HuH-7 (cell line): ENCODE measurements at regions not wholly inside any gene's neighbourhood (a gene's known extent, or its start where the extent isn't known, plus 50 kb on each side); places are given as distances from the start of the nearest gene placed in this dataset.

Experiments used
- DNase-seq: peaks from one replicate; pipeline ENCODE4 v3.0.0; 2011; ENCODE audit warnings: low spot score

- no peak for DNase-seq
Measured at GRCh38 chr22:48198489-48199459, 1436.3 kb downstream of the TBC1D22A start.

DNA sequence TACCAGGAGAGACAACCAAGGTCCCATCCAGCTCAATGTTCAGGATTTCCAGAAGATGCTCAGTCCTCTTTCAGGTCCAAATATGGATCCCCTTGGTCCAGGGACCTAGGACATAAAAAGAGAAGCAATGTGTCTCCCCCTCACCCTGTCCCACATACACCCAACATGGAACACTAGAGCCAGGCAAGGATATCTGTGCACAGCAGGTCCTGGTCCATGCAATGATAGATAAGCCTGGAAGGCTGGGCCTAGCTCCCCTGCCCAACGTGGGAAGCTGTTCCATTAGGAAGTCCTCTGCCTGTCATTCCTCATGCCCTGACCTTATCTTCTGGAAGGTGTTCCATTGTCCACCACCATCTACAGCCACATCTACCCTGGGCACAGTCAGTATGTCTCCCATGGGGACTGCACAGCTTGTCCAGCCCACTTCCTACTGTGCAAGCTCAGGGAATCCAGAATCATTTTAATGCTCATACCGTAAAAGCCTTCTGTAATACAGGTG is 1434.8 kb downstream of the TBC1D22A start:
- no peak for DNase-seq

DNA sequence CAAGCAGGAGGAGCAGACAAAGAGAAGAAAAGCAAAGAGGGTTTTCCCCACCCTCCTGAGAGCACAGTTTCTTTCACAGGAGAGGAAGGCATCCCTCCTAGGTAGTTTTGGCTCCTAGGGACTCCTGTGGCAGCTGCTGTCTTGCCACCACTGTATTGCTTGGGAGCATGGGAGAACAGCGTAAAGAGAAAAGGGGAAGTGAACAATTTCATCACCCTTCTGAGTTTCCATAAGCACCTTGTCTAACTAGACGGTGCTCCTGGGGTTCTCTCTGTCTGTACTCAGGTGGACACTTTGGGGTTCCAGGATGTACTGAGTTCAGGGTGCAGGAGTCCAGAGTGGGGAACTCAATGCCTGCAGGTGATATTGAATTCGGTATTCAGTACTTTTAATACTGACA is 1430.5 kb downstream of the TBC1D22A start:
- no peak for DNase-seq

DNA sequence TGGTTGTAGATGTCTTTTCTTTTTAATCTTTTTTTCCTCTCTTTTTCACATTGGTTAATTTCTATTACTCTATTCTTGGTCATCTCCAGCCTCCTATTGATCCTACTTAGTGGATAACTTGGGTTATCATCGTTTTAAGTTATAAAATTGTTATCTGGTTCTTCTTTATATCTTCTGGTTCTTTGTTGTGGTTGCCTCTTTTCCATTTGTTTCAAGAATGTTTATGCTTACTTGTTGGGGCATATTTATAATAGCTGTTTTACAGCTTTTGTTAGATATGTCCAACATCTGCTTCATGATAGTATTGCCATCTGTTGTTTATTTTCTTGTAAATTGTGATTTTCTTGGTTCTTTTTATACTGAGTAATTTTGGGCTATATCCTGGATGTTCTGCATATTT is 1429.6 kb downstream of the TBC1D22A start:
- DNase-seq: no peak

DNA sequence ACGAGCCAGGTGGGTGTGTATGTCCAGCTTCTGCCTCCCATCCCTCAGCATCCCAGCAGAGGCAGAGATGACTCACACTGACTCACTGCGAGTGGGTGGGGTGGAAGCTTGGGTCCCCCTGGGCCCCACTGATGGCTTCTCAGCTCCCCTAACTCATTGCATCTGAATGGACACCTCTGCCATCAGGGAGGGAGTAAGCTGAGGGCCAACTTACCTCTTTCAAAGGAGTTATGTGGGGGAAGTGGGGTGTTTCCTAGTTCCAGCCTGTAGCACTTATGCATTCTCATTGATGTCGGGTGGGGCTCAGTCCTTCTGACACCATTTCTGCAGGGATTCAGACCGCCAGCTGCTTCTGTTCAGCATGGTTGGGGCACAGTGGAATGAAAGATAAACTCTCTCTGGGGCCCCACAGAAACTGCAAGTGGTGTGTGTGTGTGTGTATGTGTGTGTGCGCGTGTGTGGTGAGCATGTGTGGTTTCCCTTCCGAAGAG is 1425.8 kb downstream of the TBC1D22A start:
- no peak for DNase-seq

DNA sequence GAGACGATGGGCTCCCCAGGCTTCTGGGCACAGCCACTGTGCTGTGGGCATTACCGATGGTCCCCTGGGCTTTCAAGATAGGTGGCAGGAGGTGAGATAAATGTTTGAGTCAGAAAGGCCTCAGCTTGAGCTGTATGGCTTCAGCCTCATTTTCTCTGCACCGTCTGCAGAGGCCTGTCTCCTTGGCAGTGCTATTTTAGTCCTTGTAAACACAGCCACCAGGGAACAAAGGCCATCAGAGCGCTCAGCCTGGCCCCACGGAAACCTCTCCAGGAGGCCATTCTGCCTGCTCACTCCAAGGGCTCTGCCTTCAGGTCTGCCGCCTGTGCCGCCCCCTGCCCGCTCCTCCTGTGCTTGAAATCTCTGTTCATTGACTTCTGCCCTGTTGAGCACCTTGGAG is 1424.9 kb downstream of the TBC1D22A start:
- DNase-seq: no peak

- DNase-seq: no peak
Measured at GRCh38 chr22:48186146-48186790, 1423.8 kb downstream of the TBC1D22A start.

DNA sequence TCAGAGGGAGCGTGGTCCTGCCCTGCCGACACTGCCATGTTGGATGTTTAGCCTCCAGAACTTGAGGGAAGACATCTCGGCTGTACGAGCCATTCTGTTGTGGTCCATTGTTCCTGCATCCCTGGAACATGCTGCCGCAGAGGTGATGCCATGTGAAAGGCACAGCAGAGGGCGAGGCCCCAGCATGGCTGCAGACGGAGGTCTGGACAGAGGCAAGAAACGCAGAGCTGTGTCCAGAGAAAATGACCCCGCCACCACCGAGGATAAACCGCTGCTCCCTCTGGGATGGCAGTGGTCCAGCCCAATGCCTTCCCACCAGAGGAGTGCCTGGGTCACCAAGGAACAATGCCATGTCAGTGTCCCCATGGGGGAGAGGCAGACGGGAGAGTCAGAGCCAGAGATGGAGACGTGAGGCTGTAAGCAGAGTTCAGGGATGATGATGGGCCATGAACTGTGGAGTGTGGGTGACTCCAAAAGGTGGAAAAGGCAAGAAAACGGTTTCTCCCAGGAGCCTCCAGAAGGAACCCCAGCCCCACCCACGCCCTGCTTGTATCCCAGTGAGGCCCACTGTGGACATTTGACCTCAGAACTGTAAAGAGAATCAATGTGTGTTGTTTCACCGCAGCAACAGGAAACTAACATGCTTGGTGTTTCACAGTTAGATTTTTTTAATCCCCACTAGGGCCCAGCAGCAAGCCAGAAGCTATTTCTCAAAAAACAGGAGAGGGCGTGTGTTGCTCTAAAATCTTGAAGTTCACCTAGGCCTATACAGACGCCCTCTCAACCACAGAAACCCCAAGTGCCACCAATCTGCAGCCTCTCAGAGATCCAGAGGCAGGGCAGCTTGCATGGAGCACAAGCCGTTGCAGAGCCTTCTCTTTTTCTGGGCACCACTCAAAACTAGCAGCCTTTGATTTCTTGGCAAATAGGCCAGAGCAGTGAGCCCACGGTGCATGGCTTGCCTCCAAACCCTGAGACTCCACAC is 1422.9 kb downstream of the TBC1D22A start:
- DNase-seq: no peak

DNA sequence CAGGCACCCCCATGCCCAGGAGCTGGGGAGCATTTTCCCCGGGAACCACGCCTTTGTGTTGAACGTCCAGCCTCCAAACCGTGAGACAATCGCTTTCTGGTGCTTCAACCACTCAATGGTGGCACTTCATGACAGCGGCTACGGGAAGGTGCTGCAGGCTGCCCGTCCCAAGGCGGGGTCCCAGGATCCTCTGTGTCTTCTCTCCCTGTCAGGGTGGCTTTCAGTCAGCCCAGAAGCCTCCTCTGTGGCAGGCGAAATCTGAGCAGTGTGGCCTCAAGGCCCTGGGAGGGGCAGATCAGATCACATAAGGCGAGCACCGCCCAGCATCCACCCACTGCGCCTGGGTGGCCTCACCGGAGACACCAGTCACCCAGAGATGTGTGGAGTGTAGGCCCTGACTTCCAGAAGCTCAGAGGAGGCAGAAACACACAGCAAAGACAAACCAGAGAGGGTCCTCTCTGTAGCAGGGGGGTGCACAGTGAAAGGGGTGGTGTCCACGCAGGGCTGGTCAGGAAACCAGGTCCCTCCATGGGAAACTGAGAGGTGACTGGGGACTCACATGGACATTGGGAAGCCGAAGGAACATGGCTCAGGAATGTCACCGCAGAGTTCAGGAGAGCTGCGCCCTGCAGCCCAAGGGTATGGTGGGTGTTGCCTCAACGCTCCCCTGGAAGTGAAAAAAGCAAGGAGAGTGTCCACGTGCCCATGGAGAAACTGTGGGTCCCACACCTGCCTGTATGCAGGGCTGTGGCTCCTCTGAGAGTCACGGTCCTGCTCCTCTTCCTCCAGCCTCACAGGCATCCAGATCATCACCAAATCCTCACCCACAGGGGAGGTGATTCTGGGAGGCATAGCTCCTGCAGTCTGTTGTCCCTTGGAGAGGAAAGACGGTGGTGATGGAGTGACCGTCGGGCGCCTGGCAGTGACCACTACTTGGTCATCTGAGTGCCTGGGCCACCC is 1420.7 kb downstream of the TBC1D22A start:
- DNase-seq: no peak

GRCh38 chr22:48182031-48182430 is 1419.6 kb downstream of the TBC1D22A start:
- no peak for DNase-seq

- no peak for DNase-seq
Measured at GRCh38 chr22:48181263-48181955, 1419.0 kb downstream of the TBC1D22A start.

DNA sequence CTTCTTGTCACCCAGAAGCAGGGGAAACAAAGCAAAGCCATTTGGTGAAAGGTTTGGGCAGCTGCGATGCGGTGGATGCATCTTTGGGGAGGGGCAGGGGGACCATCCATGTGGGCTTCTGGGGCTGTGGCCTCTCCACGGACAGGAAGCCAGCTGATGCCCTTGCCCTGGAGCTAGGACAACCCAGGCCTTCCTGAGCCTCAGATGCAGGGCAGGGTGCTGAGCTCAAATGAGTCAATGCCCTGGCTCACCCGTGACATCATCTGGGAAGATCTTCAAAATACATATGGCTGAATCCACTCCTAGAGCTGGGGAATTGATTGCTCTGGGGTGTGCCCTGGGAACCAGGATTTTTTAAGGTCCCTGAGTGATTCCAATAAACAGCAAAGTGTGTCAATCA is 1418.2 kb downstream of the TBC1D22A start:
- DNase-seq: no peak

DNA sequence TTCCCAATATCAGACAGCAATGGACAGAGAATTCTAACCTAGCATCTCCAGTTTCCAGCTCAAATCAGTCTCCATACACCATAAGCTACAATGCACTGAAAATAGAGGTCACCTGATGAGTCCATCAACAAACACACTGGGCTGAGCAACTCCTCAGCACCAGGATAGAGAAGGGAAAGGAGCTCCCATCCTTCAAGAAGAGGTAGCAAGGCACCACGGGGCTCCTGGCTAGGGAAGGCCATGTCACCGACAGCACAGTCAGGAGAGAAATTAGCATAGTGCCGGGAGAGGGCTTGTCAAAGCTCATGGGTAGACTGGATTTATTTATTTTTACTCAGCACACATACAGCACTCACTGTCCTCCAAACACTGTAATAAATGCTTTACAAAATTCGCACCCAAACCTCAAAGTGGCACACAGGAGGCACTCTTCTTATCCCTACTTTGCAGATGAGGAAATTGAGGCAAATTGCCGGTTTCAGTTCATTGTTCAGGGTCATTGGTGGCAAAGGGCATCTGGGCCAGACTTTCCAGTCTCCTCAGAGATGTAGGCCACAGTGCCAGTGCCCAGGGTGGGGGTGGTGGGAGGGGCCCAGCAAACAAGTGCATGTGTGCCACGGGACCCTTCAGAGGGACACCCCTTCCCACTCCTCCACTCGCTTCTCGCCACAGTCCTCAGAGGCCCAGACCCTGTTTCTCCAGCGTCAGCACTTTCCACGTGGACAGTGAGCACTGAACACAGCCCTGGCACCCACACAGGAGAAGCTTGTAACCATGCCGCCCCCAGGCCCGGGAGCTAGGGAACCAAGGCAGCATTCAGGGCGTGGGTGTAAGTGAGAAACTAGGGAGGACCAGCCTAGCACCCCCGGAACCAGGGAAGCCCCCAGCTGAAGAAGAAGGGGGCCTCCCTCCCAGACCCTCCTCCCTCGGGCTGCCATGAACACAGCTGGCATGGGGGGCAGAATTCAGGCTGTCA is 1417.4 kb downstream of the TBC1D22A start:
- DNase-seq: no peak

DNA sequence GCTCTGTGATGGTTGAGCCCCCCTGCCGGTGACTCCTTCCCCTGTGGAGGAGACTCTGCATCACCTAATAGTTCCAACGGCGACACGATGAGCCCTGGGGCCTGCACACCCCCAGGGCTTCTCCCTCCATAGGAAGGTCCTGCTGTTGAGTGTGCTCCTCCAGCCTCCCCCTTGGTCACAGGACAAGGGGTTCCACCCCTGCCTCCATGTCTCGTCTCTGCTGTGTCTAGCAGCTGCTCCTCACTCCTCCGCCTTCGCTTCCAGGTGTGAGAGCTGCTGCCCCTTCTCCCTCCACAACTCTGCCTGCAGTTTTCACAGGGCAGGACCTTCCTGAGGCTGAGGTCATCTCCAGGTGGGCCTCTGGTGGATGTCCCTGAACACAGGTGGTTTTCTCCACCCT is 1416.1 kb downstream of the TBC1D22A start:
- DNase-seq: no peak

GRCh38 chr22:48177631-48178030 is 1415.2 kb downstream of the TBC1D22A start:
- no peak for DNase-seq

- no peak for DNase-seq
Measured at GRCh38 chr22:48175721-48176120, 1413.3 kb downstream of the TBC1D22A start.

DNA sequence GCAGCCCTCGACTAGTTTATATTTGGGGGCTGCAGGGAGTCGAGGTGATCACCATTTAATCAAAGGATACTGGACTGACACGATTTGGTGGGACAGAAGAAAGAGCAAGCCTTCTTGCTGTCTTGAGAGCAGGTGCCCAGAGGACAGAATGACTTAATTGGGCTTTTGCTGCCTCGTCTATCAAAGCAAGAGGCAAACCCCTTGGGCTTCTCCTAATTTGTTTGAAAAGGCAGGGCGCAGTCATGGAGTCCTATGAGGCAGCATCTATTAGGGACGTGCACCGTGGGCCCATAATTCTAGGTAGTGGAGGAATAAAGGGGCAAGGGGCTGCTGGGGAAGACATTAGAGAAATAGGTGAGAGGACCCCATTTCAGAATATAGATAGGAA is 1411.3 kb downstream of the TBC1D22A start:
- no peak for DNase-seq

DNA sequence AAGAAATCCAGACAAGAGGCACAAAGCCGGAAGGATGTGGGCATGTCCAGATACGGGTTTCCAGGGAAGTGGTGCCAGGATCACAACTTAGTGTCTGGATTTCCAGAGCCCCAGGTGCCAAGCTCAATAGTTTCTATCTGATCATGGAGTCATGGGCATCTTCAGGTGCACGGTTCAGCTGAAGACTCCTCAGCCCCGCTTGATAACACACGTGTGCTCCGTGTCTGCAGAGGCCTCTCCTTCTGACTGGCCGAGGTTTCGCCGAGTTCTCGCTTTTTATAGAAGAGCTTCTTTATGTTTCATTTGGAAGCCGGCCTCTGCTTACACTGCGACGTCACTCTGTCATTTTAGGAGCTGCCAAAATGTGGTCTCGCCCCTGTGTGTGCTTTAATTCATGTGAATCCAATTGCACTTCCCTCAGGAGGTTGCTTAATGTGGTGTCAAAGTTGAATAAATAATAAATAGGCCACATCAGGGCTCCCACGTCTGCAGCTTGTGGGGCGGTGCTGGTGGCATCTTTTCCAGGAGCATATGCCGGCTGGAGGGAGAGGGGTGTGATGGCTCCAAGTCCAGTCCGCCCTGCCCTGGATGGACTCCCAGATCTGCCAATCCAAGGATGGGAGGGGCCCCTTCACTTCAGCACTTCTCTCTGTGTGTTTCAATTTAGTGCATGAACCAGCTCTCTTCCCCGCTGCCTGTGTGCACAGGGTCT is 1410.8 kb downstream of the TBC1D22A start:
- no peak for DNase-seq
